NCI-H2107 treated with DMSO at 0.1 percent for 48 hours (cell line): ENCODE measurements at regions not wholly inside any gene's neighbourhood (a gene's known extent, or its start where the extent isn't known, plus 50 kb on each side); places are given as distances from the start of the nearest gene placed in this dataset.

Experiments
- DNase-seq: peaks from one replicate; lab custom pipeline; 2025; ENCODE audit not compliant: unreplicated experiment; lab: John Stamatoyannopoulos, UW

DNA sequence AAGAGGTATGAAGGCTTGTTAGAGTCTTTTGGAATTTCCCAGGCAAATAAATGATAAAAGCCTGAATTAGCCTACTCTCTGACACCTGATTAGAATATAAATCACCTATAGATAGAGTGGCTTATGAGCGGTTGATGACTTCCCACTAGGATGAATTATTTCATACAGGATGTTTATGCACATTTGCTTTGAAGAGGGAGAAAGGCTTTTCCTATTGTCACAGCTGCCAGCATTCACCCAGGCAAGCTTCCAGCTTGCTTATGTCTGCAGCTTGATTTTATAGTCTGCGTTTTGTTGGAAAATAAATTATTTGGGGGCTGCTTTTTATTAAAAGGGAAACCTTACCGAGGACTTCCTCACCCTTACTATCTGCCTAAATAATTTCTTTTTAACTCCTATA lies 51.3 kb upstream of the EIF2S2 start:
- DNase-seq, result peak; percentile 1

DNA sequence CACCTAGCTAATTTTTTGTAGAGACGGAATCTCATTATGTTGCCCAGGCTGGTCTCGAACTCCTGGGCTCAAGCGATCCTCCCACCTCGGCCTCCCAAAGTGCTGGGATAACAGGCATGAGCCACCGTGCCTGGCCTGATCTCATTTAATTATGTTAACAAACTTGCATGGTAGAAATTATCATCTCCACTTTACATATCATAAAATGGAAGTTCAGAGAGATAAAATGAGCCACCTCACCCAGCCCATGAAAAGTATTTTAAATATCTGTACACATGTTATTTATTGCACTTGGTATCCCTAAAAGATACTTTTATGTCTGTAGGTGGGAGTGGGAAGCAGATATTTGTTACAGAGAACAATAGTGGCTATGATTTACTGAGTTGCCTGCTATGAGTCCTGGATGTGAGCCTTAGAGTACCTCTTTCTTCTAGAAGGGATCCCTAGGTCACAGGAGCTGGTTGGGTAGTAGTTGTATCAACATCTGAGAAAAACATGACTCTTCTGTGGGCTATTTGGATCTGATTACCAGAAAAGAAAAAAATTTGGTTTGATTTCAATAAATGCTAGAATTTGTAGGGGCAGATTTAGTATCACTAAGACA lies 52.4 kb upstream of the EIF2S2 start:
- DNase-seq, result no peak

DNA sequence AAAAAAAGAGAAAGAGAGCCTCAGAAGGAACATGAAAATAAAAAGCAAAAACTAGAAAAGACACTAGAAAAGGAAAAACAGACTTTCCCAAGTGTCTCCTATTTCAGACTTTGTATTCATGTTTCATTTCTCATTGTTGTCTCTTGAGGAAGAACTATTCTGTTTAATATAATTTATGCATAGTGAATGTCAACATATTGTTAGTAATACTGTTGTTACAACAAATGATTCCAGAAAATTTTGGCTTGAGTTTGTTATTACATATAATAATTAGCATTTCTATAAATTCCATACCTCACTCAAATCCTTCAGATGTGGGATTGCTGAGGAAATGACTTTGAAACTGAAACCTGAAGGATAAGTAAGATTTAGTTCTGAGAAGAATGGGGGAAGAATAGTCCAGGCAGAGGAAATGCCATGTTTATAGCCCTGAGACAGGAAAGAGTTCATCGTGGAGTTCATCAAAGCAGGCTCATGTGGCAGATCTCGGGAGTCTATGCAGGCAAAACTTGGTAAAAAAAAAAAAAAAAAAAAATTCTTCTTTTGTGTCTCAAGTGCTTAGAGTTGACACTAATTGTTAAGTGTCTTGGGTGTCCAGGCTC lies 53.1 kb upstream of the EIF2S2 start:
- no peak for DNase-seq

DNA sequence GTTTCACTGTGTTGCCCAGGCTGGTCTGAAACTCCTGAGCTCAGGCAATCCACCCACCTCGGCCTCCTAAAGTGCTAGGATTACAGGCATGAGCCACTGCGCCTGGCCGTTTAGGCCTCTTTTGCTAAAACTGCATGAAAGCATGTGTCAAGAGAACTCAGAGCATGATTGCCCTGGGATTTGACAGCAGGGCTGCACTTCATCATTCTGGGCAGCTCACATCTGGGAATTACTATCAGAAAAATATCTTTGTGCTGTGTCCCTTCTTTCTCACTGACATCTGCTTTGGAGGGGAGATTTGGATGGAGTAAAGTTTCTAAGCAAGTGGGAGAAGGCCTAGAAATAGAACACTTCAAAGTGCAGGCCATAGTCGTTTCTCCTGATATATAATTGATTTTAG lies 59.6 kb upstream of the EIF2S2 start:
- no peak for DNase-seq

DNA sequence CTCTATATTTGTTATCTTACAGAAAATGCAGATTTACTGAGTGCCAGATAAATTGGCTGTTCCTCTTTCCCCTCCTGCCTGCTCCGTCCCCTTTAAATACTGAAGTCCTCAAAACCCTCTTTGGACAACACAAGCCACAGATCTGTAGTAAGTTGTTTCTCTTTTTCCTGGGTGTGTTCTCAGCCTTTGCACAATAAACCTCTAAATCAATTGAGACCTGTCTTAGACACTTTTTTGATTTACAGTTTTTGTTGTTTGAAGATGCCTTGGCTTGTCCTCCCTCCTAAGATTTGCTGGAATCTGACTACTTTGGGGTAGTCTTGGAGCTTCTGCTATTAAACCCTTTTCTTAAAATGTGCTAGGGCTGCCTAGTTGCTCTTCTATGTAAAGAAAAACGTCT lies 60.9 kb upstream of the EIF2S2 start:
- no peak for DNase-seq

DNA sequence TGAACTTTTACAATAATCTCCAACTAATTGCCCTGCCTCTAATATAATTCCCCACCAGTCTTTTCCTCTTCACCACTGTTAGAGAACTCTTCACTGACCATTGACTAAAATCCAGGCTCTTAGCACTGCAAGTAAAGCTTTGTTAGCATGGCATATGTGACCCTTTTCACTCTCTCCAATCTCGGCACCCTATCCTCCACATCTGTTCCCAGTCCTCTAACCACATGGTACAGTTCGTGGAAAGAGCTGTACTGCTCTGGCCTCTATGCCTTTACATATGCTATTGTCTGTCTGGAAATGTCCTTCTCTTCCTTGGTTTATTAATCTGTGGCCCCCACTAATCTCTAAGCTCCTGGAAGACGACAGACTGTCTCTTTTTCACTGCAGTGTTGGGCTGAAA lies 63.0 kb upstream of the EIF2S2 start:
- no peak for DNase-seq

DNA sequence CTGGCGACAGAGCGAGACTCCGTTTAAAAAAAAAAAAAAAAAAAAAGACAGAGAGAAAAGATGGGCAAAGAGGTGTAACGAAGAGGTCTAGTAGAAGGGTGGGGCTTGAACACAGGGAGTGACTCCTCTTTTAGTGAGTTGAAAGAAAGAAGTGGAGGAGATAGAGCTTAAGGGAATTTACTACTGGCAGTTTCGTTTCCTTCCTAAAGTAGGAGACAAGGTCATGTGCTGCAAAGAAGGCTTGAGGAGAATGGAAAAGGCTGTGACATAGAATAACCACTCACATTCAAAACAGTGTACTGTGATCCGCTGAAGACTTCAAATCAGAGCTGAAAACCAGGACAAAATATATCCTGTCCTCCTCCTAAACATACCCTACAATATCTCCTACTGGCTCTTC lies 63.8 kb upstream of the EIF2S2 start:
- no peak for DNase-seq

DNA sequence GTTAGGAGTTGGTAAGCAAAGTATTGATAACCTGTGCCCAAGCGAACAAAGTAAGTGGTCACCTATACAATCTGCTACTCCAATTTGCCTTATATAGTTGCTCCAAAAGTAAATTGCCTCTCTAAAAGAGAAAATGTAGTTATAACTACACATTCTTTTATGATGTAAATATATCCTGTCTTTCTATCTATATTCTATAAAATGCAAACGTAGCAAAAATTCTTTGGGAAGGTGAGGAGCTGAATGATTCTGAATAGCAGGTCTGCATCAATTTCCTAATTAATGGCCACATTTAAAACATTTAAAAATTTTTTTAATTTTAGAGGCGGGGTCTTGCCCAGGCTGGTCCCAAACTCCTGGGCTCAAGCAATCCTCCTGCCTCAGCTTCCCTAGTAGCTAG lies 64.2 kb upstream of the ASIP start:
- no peak for DNase-seq

DNA sequence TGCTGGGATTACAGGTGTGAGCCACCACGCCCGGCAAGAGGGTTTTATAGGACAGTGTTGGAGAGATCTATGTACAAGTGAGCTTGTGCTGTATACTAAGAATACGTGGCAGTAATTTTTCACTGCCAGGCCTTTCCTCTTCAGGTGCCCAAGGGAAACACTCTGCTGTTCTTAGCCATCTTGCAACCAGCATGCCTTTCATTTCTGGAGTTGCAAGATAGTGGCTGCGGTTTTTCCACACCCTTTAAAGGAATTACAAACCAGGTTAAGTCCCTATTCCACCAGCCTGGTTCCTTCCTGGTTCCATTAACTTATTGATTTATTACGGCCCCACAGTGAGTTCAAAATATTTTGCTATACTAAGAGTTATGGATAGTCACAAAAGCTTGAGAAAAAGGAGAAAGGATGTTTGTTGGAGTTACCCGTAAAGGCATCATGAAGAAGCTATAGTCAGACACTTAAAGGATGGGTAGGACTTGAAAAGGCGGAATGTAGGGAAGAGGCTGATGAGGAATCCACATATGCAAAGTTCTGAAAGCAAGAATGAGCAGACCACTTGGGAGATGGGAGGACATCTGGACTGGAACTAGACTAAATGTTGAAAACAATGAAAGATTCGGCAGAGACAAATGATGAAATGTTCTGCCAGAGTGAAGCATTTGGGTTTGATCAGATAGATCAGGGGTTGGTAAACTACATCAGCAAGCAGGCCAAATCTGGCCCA lies 61.4 kb upstream of the ASIP start:
- no peak for DNase-seq

DNA sequence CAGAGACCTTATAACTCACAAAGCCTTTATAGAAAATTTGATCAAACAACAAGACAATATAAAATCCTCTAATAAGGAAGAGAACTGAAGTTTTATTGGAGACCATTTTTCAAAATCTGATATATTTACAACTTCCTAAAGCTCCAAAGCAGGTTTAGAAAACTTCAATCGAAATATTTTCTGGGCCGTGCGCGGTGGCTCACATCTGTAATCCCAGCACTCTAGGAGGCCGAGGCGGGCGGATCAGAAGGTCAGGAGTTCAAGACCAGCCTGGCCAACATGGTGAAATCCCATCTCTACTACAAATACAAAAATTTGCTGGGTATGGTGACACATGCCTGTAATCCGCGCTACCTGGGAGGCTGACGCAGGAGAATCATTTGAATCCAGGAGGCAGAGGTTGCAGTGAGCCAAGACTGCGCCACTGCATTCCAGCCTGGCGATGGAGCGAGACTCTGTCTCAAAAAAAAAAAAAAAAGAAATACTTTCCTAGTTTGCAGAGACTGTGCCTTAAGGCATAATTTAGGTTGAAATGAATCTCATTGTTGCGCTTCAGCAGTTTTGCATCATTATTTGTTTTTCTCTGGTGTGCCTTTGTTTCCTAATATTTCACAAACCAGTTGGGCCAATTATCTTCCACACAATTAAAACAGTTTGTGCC lies 60.6 kb upstream of the ASIP start:
- DNase-seq, result no peak

DNA sequence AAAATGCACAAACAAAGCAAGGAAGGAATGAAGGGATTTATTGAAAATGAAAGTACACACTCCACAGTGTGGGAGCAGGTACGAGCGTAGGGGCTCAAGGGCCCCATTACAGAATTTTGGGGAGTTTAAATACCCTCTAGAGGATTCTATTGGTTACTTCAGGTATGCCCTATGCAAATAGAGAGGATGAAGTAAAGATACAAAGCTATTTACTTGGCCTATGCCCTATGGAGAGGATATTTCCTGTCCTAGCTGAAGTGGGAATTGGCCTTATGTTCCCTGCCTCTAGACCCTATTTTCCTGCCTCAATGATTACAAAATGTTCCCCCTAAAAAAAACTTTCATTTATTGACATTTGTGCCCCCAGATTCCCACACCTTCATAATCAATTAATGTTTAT lies 59.7 kb upstream of the ASIP start:
- DNase-seq, result no peak

DNA sequence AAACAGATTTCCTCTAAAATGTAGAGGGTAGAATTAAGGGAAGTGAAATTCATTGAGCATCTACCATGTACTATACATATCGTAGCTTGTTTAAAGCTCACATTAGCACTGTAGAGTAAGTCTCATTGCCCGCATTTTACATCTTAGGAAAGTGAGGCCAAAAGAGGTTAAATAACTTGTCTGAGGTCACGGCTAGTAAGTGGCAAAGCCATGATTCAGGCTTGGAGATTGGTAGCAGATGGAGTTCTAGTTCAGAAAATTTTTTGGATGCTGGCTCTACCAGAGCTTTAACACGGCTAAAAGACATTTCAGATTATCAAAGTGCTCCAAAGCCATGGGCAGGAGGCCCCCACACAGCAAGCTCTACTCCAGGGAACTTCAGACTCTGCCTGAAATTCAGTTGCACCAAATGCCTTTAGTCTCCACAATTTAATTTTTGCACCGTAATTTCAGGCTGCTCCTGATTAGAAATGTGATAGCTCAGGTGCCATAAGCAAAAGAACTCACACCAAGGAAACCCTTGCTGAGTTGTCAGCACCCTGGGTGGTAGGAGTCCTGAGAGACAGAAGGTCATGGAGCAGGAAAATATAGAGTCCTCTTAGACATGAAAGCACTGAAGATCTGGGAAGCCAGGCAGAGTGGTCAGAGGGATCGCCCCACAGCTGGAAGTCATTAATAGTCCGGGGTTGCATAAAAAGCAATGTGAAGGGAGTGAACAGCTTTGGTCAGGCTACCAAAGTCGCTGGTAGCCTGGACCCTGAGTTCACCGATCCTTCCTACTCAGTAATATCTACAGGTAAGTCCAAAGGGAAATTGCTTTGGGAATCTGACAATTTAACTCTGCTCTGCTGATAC lies 55.2 kb upstream of the ASIP start:
- DNase-seq, result no peak

DNA sequence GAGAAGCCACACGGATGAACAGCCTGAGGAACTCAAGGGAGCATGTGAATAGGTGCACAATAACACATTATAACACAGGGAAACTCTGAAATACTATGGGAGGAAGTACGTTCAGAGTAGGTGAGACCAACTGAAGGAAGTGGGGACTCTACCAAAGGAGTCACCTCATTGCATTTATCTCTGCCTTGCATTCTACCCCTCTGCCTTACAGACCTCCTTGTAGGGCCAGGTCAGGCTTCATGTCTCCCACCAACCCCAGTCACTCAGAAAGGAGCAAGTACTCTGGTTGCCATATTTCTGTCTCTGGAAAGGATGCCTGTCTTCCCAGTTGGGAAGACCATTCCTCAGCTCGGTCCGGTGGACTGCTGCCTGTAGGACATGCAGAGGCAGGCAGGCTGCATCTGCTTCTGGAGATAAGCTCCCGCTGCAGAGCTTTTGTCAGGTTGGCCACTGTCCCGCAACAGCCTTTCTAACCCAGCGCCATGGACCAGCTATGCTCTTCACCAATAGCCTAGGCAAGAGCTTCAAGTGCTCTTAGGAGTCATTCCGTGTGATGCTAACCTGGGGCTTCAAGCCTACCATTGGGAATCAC lies 51.6 kb upstream of the ASIP start:
- DNase-seq, result no peak

DNA sequence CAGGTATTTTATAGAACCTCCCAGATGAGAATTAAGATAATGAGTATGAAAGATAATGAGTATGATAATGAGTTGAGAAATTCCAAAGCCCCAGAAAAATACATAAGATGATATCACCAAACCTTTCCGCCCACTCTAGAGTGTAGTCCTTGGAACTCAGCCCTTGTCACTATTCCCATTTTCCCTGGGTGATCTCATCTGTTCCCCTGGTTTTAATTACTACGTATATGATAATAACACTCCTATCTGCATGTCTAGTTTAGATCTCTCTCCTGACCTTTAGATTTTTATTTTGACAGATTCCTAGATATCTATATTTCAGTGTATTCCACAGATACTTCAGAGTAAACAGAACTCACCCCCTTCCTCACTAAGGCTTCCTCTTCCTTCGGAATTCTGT lies 51.0 kb upstream of the ASIP start:
- DNase-seq, result no peak

DNA sequence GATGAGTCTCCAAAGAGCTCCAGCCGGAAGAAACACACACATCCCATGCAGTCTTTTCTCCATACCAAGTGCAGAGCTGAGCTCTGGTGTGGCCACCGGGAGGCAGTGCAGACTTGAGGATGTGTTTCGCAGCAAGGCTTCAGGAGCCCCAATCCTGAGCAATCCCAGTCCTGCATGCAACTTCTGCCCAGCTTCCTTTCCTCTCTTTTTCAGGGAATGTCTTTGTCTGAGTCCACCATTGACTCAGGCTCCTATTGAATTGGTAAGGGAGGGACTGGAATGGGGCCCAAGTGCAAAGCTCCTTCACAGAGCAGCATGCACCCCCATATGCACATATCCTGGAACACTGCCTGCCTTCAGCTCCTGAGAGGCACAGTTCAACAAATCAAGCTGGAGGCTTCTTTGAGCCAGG lies 50.5 kb upstream of the ASIP start:
- DNase-seq, result peak; percentile 11
